ENCODE measurements at regions not wholly inside any gene's neighbourhood (a gene's known extent, or its start where the extent isn't known, plus 50 kb on each side); places are given as distances from the start of the nearest gene placed in this dataset.

GRCh38 chr15:96390986-96391385 is 60.5 kb downstream of the NR2F2 start:
- Histone ChIP-seq H3K36me3 (replicated peaks; ENCODE audit: control insufficient read depth, insufficient read depth, low read length) (no peaks in the 10 kb centered on the region), H3K4me3 (ENCODE audit: insufficient read depth, low read depth, low read length) (no peak overlapping the region), H3K27me3 (ENCODE audit: control insufficient read depth, insufficient read depth, low read length) (peaks cover 3% of the 10 kb centered on the region; the same call in 1 of the 2 replicates)
- no peak for DNase-seq

GRCh38 chr15:96392380-96393208 is 62.1 kb downstream of the NR2F2 start:
- no peaks in the 10 kb centered on the region for H3K36me3 ChIP-seq (replicated peaks; ENCODE audit: control insufficient read depth, insufficient read depth, low read length)
- H3K27me3 ChIP-seq (ENCODE audit: control insufficient read depth, insufficient read depth, low read length) = peaks cover 5% of the 10 kb centered on the region
- no peak overlapping the region for H3K4me3 ChIP-seq (ENCODE audit: insufficient read depth, low read depth, low read length)
- DNase-seq = peak; percentile 74

- Histone ChIP-seq H3K36me3 (replicated peaks; ENCODE audit: control insufficient read depth, insufficient read depth, low read length) (no peaks in the 10 kb centered on the region), H3K27me3 (ENCODE audit: control insufficient read depth, insufficient read depth, low read length) (peaks cover 5% of the 10 kb centered on the region), H3K4me3 (ENCODE audit: insufficient read depth, low read depth, low read length) (no peak overlapping the region)
- no peak for DNase-seq
Observed at GRCh38 chr15:96393209-96393513, 62.7 kb downstream of the NR2F2 start.

- H3K27me3 ChIP-seq (ENCODE audit: control insufficient read depth, insufficient read depth, low read length) = peaks cover 5% of the 10 kb centered on the region
- no peaks in the 10 kb centered on the region for H3K36me3 ChIP-seq (replicated peaks; ENCODE audit: control insufficient read depth, insufficient read depth, low read length)
- DNase-seq = no peak
- no peak overlapping the region for H3K4me3 ChIP-seq (ENCODE audit: insufficient read depth, low read depth, low read length)
Observed at GRCh38 chr15:96395687-96396086, 65.2 kb downstream of the NR2F2 start.

GRCh38 chr15:96398776-96399175 is 68.3 kb downstream of the NR2F2 start:
- Histone ChIP-seq H3K36me3 (replicated peaks; ENCODE audit: control insufficient read depth, insufficient read depth, low read length) (no peaks in the 10 kb centered on the region), H3K27me3 (ENCODE audit: control insufficient read depth, insufficient read depth, low read length) (peaks cover 14% of the 10 kb centered on the region), H3K4me3 (ENCODE audit: insufficient read depth, low read depth, low read length) (no peak overlapping the region)
- DNase-seq = no peak

- H3K27me3 ChIP-seq (ENCODE audit: control insufficient read depth, insufficient read depth, low read length) = peaks cover 39% of the 10 kb centered on the region
- H3K4me3 ChIP-seq (ENCODE audit: insufficient read depth, low read depth, low read length) = no peak overlapping the region
- H3K36me3 ChIP-seq (replicated peaks; ENCODE audit: control insufficient read depth, insufficient read depth, low read length) = no peaks in the 10 kb centered on the region
- DNase-seq = no peak
Observed at GRCh38 chr15:96402403-96402802, 71.9 kb downstream of the NR2F2 start.

- H3K36me3 ChIP-seq (replicated peaks; ENCODE audit: control insufficient read depth, insufficient read depth, low read length) = no peaks in the 10 kb centered on the region
- no peak for DNase-seq
- peaks cover 45% of the 10 kb centered on the region for H3K27me3 ChIP-seq (ENCODE audit: control insufficient read depth, insufficient read depth, low read length)
- no peak overlapping the region for H3K4me3 ChIP-seq (ENCODE audit: insufficient read depth, low read depth, low read length)
Observed at GRCh38 chr15:96403071-96403470, 72.6 kb downstream of the NR2F2 start.

- no peak for DNase-seq
- Histone ChIP-seq H3K4me3 (ENCODE audit: insufficient read depth, low read depth, low read length) (no peak overlapping the region), H3K27me3 (ENCODE audit: control insufficient read depth, insufficient read depth, low read length) (peaks cover 54% of the 10 kb centered on the region), H3K36me3 (replicated peaks; ENCODE audit: control insufficient read depth, insufficient read depth, low read length) (no peaks in the 10 kb centered on the region)
Observed at GRCh38 chr15:96403932-96404331, 73.4 kb downstream of the NR2F2 start.

GRCh38 chr15:96404560-96404959 is 74.1 kb downstream of the NR2F2 start:
- Histone ChIP-seq H3K4me3 (ENCODE audit: insufficient read depth, low read depth, low read length) (no peak overlapping the region), H3K27me3 (ENCODE audit: control insufficient read depth, insufficient read depth, low read length) (peaks cover 60% of the 10 kb centered on the region)

GRCh38 chr15:96406291-96406690 is 75.8 kb downstream of the NR2F2 start:
- peaks cover 78% of the 10 kb centered on the region for H3K27me3 ChIP-seq (ENCODE audit: control insufficient read depth, insufficient read depth, low read length)
- no peak for DNase-seq
- no peak overlapping the region for H3K4me3 ChIP-seq (ENCODE audit: insufficient read depth, low read depth, low read length)
- H3K36me3 ChIP-seq (replicated peaks; ENCODE audit: control insufficient read depth, insufficient read depth, low read length) = no peaks in the 10 kb centered on the region

More at GRCh38 chr15:96404560-96404959, 74.1 kb downstream of the NR2F2 start:
- no peaks in the 10 kb centered on the region for H3K36me3 ChIP-seq (replicated peaks; ENCODE audit: control insufficient read depth, insufficient read depth, low read length)
- DNase-seq = no peak

GRCh38 chr15:96406701-96407100 is 76.2 kb downstream of the NR2F2 start:
- no peaks in the 10 kb centered on the region for H3K36me3 ChIP-seq (replicated peaks; ENCODE audit: control insufficient read depth, insufficient read depth, low read length)
- peaks cover 82% of the 10 kb centered on the region for H3K27me3 ChIP-seq (ENCODE audit: control insufficient read depth, insufficient read depth, low read length)
- DNase-seq = no peak
- H3K4me3 ChIP-seq (ENCODE audit: insufficient read depth, low read depth, low read length) = no peak overlapping the region

GRCh38 chr15:96407482-96407881 is 77.0 kb downstream of the NR2F2 start:
- no peaks in the 10 kb centered on the region for H3K36me3 ChIP-seq (replicated peaks; ENCODE audit: control insufficient read depth, insufficient read depth, low read length)
- no peak for DNase-seq
- H3K4me3 ChIP-seq (ENCODE audit: insufficient read depth, low read depth, low read length) = no peak overlapping the region
- H3K27me3 ChIP-seq (ENCODE audit: control insufficient read depth, insufficient read depth, low read length) = peaks cover 88% of the 10 kb centered on the region

- Histone ChIP-seq H3K36me3 (replicated peaks; ENCODE audit: control insufficient read depth, insufficient read depth, low read length) (no peaks in the 10 kb centered on the region), H3K4me3 (ENCODE audit: insufficient read depth, low read depth, low read length) (no peak overlapping the region), H3K27me3 (ENCODE audit: control insufficient read depth, insufficient read depth, low read length) (peaks cover 94% of the 10 kb centered on the region)
- DNase-seq = peak; percentile 46
Observed at GRCh38 chr15:96408591-96409183, 78.2 kb downstream of the NR2F2 start.

GRCh38 chr15:96409215-96410138 is 79.0 kb downstream of the NR2F2 start:
- Histone ChIP-seq H3K27me3 (ENCODE audit: control insufficient read depth, insufficient read depth, low read length) (peaks cover 99% of the 10 kb centered on the region), H3K4me3 (ENCODE audit: insufficient read depth, low read depth, low read length) (no peak overlapping the region), H3K36me3 (replicated peaks; ENCODE audit: control insufficient read depth, insufficient read depth, low read length) (no peaks in the 10 kb centered on the region)
- DNase-seq = peak; percentile 81

Measured in H7 (cell line).